ENCODE measurements at regions not wholly inside any gene's neighbourhood (a gene's known extent, or its start where the extent isn't known, plus 50 kb on each side); places are given as distances from the start of the nearest gene placed in this dataset.

DNA sequence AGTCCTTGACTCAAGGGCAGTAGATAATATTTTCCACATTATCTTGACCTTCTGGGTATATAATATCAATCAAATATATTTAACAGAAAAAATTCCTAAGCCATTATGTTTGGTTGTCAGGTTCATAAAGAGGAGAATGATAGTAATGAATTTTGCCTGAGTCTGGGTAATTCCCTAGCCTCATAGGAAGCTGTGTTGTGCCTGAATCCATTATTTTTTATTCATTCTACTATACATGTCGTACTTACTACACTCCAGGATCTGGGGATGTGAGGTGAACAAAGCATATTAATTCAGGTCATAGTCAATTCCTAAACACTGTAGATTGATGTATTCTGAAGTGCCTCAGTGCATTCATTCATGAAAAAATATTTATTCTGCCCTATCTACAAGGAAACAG, 204.2 kb downstream of the PTGER3 start:
- Histone ChIP-seq H4K20me1 (replicated peaks; ENCODE audit: control insufficient read depth, insufficient read depth, low read length) (no peaks in the 10 kb centered on the region), H3K4me1 (replicated peaks in 1 of 2; ENCODE audit: control insufficient read depth in 2 of 2, insufficient read depth in 2 of 2, low read length in 2 of 2) (no peaks in the 10 kb centered on the region), H3K36me3 (ENCODE audit: control insufficient read depth, insufficient read depth, low read length) (no peaks in the 10 kb centered on the region), H3K9me1 (ENCODE audit: control insufficient read depth, insufficient read depth, low read length) (no peaks in the 10 kb centered on the region), H3K79me2 (ENCODE audit: control insufficient read depth, insufficient read depth, low read length) (no peaks in the 10 kb centered on the region), H3K9me3 (replicated peaks; ENCODE audit: control insufficient read depth, insufficient read depth, low read depth, low read length) (no peaks in the 10 kb centered on the region), H3K4me3 (no peak overlapping the region), H3K27me3 (ENCODE audit: control insufficient read depth in 2 of 2, insufficient read depth in 2 of 2, low read length in 2 of 2) (no peaks in the 10 kb centered on the region), H3K4me2 (ENCODE audit: insufficient read depth, low read length) (no peak overlapping the region), H2AFZ (ENCODE audit: low read depth, low read length) (no peak overlapping the region), H3K27ac (ENCODE audit: extremely low read depth, low read depth, low read length) (no peak overlapping the region), H3K9ac (ENCODE audit: insufficient read depth in 1 of 2, low read depth in 2 of 2, low read length in 2 of 2) (no peak overlapping the region)
- DNase-seq (ENCODE audit: extremely low read depth in 1 of 4, low spot score in 3 of 4) (no peak), ATAC-seq (no peak), FAIRE-seq (no peak)
- CTCF ChIA-PET (ENCODE audit: low intra/inter-chr PET ratio), result no interaction called here
- in situ Hi-C loops (cut with MboI), result no loop called here
- TF ChIP-seq PPARD (CRISPR knock-in tag; IDR thresholded peaks at IDR 0.05) (no peak), C11orf30 (IDR thresholded peaks at IDR 0.05; ENCODE audit: low read depth) (no peak), THRAP3 (IDR thresholded peaks at IDR 0.05; ENCODE audit: borderline replicate concordance) (no peak), OTX1 (CRISPR knock-in tag; IDR thresholded peaks at IDR 0.05) (no peak), NELFE (IDR thresholded peaks at IDR 0.05; ENCODE audit: insufficient read depth, insufficient read length) (no peak), LEF1 (IDR thresholded peaks at IDR 0.05) (no peak), HEY1 (CRISPR knock-in tag; IDR thresholded peaks at IDR 0.05; ENCODE audit: borderline replicate concordance) (no peak), TFAM (CRISPR knock-in tag; conservative IDR thresholded peaks at IDR 0.05) (no peak), ZSCAN32 (CRISPR knock-in tag; IDR thresholded peaks at IDR 0.05) (no peak), TCF3 (CRISPR knock-in tag; IDR thresholded peaks at IDR 0.05) (no peak), TBP (optimal IDR thresholded peaks at IDR 0.05; ENCODE audit: low read depth, low read length) (no peak), TEAD4 (IDR thresholded peaks at IDR 0.05; ENCODE audit: low read length) (no peak), TEAD4 (CRISPR knock-in tag; IDR thresholded peaks at IDR 0.05; ENCODE audit: borderline replicate concordance) (no peak), ZNF146 (CRISPR knock-in tag; IDR thresholded peaks at IDR 0.05; ENCODE audit: unreplicated experiment) (no peak), SMARCA4 (IDR thresholded peaks at IDR 0.05) (no peak)
- TF ChIP-seq, protein P1, sequence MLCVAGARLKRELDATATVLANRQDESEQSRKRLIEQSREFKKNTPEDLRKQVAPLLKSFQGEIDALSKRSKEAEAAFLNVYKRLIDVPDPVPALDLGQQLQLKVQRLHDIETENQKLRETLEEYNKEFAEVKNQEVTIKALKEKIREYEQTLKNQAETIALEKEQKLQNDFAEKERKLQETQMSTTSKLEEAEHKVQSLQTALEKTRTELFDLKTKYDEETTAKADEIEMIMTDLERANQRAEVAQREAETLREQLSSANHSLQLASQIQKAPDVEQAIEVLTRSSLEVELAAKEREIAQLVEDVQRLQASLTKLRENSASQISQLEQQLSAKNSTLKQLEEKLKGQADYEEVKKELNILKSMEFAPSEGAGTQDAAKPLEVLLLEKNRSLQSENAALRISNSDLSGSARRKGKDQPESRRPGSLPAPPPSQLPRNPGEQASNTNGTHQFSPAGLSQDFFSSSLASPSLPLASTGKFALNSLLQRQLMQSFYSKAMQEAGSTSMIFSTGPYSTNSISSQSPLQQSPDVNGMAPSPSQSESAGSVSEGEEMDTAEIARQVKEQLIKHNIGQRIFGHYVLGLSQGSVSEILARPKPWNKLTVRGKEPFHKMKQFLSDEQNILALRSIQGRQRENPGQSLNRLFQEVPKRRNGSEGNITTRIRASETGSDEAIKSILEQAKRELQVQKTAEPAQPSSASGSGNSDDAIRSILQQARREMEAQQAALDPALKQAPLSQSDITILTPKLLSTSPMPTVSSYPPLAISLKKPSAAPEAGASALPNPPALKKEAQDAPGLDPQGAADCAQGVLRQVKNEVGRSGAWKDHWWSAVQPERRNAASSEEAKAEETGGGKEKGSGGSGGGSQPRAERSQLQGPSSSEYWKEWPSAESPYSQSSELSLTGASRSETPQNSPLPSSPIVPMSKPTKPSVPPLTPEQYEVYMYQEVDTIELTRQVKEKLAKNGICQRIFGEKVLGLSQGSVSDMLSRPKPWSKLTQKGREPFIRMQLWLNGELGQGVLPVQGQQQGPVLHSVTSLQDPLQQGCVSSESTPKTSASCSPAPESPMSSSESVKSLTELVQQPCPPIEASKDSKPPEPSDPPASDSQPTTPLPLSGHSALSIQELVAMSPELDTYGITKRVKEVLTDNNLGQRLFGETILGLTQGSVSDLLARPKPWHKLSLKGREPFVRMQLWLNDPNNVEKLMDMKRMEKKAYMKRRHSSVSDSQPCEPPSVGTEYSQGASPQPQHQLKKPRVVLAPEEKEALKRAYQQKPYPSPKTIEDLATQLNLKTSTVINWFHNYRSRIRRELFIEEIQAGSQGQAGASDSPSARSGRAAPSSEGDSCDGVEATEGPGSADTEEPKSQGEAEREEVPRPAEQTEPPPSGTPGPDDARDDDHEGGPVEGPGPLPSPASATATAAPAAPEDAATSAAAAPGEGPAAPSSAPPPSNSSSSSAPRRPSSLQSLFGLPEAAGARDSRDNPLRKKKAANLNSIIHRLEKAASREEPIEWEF (CRISPR knock-in tag; IDR thresholded peaks at IDR 0.05), result no peak
- TF ChIP-seq, protein P2, sequence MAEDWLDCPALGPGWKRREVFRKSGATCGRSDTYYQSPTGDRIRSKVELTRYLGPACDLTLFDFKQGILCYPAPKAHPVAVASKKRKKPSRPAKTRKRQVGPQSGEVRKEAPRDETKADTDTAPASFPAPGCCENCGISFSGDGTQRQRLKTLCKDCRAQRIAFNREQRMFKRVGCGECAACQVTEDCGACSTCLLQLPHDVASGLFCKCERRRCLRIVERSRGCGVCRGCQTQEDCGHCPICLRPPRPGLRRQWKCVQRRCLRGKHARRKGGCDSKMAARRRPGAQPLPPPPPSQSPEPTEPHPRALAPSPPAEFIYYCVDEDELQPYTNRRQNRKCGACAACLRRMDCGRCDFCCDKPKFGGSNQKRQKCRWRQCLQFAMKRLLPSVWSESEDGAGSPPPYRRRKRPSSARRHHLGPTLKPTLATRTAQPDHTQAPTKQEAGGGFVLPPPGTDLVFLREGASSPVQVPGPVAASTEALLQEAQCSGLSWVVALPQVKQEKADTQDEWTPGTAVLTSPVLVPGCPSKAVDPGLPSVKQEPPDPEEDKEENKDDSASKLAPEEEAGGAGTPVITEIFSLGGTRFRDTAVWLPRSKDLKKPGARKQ (CRISPR knock-in tag; IDR thresholded peaks at IDR 0.05), result no peak
- intact Hi-C loops (cut with micrococcal nuclease), result no loop called here
- no TSS peak for BruUV-seq (replicated peaks)
- POLR2A ChIA-PET, result no interaction called here
- WGBS (ENCODE audit: insufficient coverage, low coverage, missing lambda C conversion rate), result 38% methylated on average over 1 of the region's 1 CpG

All from K562 (cell line).